C4-2B (cell line): ENCODE measurements at regions not wholly inside any gene's neighbourhood (a gene's known extent, or its start where the extent isn't known, plus 50 kb on each side); places are given as distances from the start of the nearest gene placed in this dataset.

Experiments used
- CTCF ChIP-seq: fragments of 450-650 bp; conservative IDR thresholded peaks from 2 replicates; pipeline ENCODE4 v1.5.1; 2017; ENCODE audit warnings: mild to moderate bottlenecking
- ZFX ChIP-seq: fragments of 450-650 bp; IDR thresholded peaks from 2 replicates; pipeline ENCODE4 v1.6.1; 2017

DNA sequence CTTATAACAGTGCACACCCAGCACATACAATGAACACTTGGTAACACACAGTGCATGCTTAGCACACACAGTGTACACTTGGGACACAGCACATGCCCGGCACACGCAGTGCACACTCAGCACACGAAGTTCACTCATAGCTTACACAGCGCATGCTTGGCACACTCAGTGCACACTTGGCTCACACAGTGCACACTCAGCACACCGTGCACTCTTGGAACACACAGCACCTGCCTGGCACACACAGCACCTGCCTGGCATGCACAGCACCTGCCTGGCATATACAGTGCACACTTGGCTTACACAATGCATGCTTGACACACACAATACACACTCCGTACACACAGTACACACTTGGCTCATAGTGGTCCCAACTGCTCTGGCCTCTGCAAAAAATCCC, 128.2 kb downstream of the GALR1 start:
- TF ChIP-seq CTCF: no peak
- no peak for TF ChIP-seq ZFX
